Vagina (tissue), 2 donors: ENCODE measurements at regions not wholly inside any gene's neighbourhood (a gene's known extent, or its start where the extent isn't known, plus 50 kb on each side); places are given as distances from the start of the nearest gene placed in this dataset.
"Not testable (repeated sequence)": the region's sequence is repeated elsewhere in the genome, so short reads cannot be mapped to it uniquely, and the experiment has no call there.

Experiments
- DNase-seq, 2 donors: peaks; one replicate each; pipeline ENCODE4 v3.0.0-alpha.2; 2017; ENCODE audit errors: extremely low spot score in 2 of 2
- H3K27ac ChIP-seq: fragments of 200-600 bp; sonication (generic); one replicate; pipeline ENCODE4 v1.5.1; 2019
- H3K27me3 ChIP-seq: fragments of 200-600 bp; sonication (generic); one replicate; pipeline ENCODE4 v1.5.1; 2019
- H3K36me3 ChIP-seq, 2 donors: fragments of 200-600 bp; sonication (generic); one replicate each; pipeline ENCODE4 v1.5.1; 2017 to 2019
- H3K4me1 ChIP-seq: fragments of 200-600 bp; sonication (generic); one replicate; pipeline ENCODE4 v1.5.1; 2019
- H3K4me3 ChIP-seq, 2 donors: fragments of 200-600 bp; sonication (generic); 1 replicate in 1 of 2; 2 replicates in 1 of 2; pipeline ENCODE4 v1.5.1; 2016 to 2019
- H3K9me3 ChIP-seq: fragments of 200-600 bp; sonication (generic); one replicate; pipeline ENCODE4 v1.5.1; 2019
- POLR2A ChIP-seq, 2 donors: fragments of 450-650 bp; IDR thresholded peaks; one replicate each; pipeline ENCODE4 v1.6.1; 2017; ENCODE audit warnings: antibody characterized with exemption in 2 of 2, mild to moderate bottlenecking in 2 of 2, moderate library complexity in 2 of 2
- POLR2AphosphoS5 ChIP-seq, 2 donors: sonication (generic); formaldehyde crosslinking; IDR thresholded peaks; one replicate each; pipeline ENCODE4 v1.9.0; 2017; ENCODE audit warnings: antibody characterized with exemption in 2 of 2, mild to moderate bottlenecking in 2 of 2, low read depth in 1 of 2; ENCODE audit not compliant: insufficient read depth in 1 of 2
- intact Hi-C: fragments of 100-400 bp; cut with DNase I; formaldehyde crosslinking; loops from one replicate; pipeline ENCODE4 v1.15.1; 2023
- TF ChIP-seq, protein P1 (sequence below), 3 experiments: fragments of 450-650 bp in 2 of 3; fragments of 200-600 bp in 1 of 3; sonication (generic) in 1 of 3; IDR thresholded peaks; one replicate each; pipeline ENCODE4 v1.5.1; 2017 to 2019; ENCODE audit warnings: antibody characterized with exemption in 3 of 3, mild to moderate bottlenecking in 2 of 3, moderate library complexity in 2 of 3

DNA sequence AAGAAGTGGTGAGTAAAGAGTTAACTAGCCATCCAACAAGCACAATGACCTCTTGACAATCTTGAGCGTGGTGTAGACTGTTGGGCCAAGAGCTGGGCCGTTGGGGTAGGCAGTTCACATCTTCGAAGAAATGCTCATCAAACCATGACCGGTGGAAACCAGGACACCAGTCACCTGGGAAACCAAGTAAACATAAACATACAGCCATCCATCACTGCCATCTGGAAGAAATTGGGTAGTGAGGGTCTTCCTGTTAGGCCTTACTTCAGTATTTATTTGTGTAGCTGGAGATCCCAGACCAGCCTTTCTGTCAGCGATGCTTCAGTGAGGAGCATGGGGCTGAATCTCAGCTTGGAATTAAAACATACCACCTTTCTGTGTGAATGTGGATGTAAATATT is 108.1 kb upstream of the HAO2 start:
- TF ChIP-seq, protein P1, sequence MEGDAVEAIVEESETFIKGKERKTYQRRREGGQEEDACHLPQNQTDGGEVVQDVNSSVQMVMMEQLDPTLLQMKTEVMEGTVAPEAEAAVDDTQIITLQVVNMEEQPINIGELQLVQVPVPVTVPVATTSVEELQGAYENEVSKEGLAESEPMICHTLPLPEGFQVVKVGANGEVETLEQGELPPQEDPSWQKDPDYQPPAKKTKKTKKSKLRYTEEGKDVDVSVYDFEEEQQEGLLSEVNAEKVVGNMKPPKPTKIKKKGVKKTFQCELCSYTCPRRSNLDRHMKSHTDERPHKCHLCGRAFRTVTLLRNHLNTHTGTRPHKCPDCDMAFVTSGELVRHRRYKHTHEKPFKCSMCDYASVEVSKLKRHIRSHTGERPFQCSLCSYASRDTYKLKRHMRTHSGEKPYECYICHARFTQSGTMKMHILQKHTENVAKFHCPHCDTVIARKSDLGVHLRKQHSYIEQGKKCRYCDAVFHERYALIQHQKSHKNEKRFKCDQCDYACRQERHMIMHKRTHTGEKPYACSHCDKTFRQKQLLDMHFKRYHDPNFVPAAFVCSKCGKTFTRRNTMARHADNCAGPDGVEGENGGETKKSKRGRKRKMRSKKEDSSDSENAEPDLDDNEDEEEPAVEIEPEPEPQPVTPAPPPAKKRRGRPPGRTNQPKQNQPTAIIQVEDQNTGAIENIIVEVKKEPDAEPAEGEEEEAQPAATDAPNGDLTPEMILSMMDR (IDR thresholded peaks at IDR 0.05): no peak
- TF ChIP-seq POLR2AphosphoS5 (IDR thresholded peaks at IDR 0.05; ENCODE audit: insufficient read depth in 1 of 2, low read depth in 1 of 2) (no peak), POLR2A (IDR thresholded peaks at IDR 0.05) (no peak)
- Histone ChIP-seq H3K27me3 (no peaks in the 10 kb centered on the region), H3K36me3 (no peaks in the 10 kb centered on the region), H3K4me3 (no peak overlapping the region), H3K4me1 (no peaks in the 10 kb centered on the region), H3K9me3 (no peaks in the 10 kb centered on the region), H3K27ac (no peak overlapping the region)
- intact Hi-C loops: no loop called here
- DNase-seq: no peak

DNA sequence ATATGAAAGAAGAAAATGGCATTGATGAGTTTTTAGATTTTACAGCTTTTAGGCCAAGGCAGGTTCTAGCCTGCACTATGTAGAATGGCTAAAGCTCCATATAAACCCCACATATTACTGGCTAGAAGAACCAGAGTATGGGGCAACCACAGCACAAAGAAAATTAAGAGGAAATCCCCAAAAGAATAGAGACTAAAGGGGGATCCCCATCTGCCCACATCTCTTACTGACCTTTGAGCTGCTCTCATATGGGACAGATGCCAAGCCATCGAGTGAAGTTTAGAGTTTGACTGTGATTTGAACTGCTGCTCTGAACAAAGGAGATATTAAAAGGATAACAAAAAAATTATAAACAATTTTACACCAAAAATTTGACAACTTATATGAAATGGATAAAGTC is 102.2 kb upstream of the HAO2 start:
- intact Hi-C loops: no loop called here
- no peaks in the 10 kb centered on the region for H3K36me3 ChIP-seq
- DNase-seq: no peak
- H3K4me3 ChIP-seq: no peak overlapping the region
- H3K27me3 ChIP-seq: no peaks in the 10 kb centered on the region
- no peak for TF ChIP-seq POLR2A (IDR thresholded peaks at IDR 0.05)
- no peak for TF ChIP-seq POLR2AphosphoS5 (IDR thresholded peaks at IDR 0.05; ENCODE audit: insufficient read depth in 1 of 2, low read depth in 1 of 2)
- TF ChIP-seq, protein P1 (IDR thresholded peaks at IDR 0.05): no peak
- no peak overlapping the region for H3K27ac ChIP-seq
- H3K4me1 ChIP-seq: no peaks in the 10 kb centered on the region
- no peaks in the 10 kb centered on the region for H3K9me3 ChIP-seq

DNA sequence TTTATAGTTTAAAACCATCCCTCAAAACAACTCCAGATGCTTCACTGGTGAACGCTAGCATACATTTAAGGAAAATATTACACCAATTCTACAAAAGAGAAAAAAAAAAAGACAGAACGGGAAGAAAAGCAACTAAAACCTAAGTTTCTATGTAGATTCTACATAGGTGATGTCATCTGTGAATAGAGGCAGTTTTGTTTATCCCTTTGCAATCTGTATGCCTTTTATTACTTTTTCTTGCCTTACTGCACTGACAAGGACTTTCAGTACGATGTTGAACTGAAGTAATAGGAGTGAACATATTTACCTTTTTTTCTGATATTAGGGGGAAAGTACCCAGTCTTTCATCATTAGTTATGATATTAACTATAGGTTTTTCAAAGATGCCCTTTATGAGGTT is 101.7 kb upstream of the HAO2 start:
- DNase-seq: no peak
- intact Hi-C loops: no loop called here
- H3K4me1 ChIP-seq: no peaks in the 10 kb centered on the region
- H3K27ac ChIP-seq: no peak overlapping the region
- no peaks in the 10 kb centered on the region for H3K27me3 ChIP-seq
- no peaks in the 10 kb centered on the region for H3K9me3 ChIP-seq
- H3K36me3 ChIP-seq: no peaks in the 10 kb centered on the region
- TF ChIP-seq POLR2A (IDR thresholded peaks at IDR 0.05) (no peak), POLR2AphosphoS5 (IDR thresholded peaks at IDR 0.05; ENCODE audit: insufficient read depth in 1 of 2, low read depth in 1 of 2) (no peak)
- TF ChIP-seq, protein P1 (IDR thresholded peaks at IDR 0.05): no peak
- no peak overlapping the region for H3K4me3 ChIP-seq

DNA sequence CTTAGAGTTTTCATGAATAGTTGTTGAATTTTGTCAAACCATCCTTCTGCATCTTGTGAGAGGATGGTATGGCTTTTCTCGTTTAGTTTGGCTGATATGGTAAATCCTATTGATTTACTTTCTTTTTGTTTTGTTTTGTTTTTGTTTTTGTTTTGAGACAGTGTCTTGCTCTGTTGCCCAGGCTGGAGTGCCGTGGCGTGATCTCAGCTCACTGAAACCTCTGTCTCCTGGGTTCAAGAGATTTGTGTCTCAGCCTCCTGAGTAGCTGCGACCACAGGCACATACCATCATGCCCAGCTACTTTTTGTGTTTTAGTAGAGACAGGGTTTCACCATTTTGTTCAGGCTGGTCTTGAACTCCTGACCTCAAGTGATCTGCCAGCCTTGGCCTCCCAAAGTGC is 101.3 kb upstream of the HAO2 start:
- intact Hi-C loops, H3K4me3 ChIP-seq, H3K9me3 ChIP-seq, H3K4me1 ChIP-seq, H3K27me3 ChIP-seq, H3K27ac ChIP-seq, DNase-seq, H3K36me3 ChIP-seq: not testable (repeated sequence)

DNA sequence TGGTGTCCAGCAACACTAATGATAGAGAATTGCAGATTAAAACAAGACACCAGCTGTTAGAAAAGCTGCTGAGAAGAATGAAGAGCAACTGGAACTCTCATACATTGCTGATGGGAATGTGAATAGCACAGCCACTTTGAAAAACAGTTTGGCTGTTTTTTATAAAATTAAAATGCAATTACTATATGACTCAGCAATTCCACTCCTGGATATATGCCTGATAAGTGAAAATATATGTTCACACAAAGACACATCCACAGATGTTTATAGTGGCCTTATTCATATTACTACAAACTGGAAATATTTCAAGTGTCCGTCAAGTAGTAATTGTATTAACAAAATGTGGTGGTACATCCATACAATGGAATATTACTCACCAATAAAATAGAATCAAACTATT is 99.7 kb upstream of the HAO2 start:
- H3K9me3 ChIP-seq: no peaks in the 10 kb centered on the region
- intact Hi-C loops: no loop called here
- H3K27ac ChIP-seq: no peak overlapping the region
- no peaks in the 10 kb centered on the region for H3K36me3 ChIP-seq
- no peak for DNase-seq
- no peak for TF ChIP-seq POLR2AphosphoS5 (IDR thresholded peaks at IDR 0.05; ENCODE audit: insufficient read depth in 1 of 2, low read depth in 1 of 2)
- TF ChIP-seq POLR2A (IDR thresholded peaks at IDR 0.05): no peak
- TF ChIP-seq, protein P1 (IDR thresholded peaks at IDR 0.05): no peak
- H3K4me1 ChIP-seq: no peaks in the 10 kb centered on the region
- no peak overlapping the region for H3K4me3 ChIP-seq
- H3K27me3 ChIP-seq: no peaks in the 10 kb centered on the region
